ENCODE measurements at regions not wholly inside any gene's neighbourhood (a gene's known extent, or its start where the extent isn't known, plus 50 kb on each side); places are given as distances from the start of the nearest gene placed in this dataset.

DNA sequence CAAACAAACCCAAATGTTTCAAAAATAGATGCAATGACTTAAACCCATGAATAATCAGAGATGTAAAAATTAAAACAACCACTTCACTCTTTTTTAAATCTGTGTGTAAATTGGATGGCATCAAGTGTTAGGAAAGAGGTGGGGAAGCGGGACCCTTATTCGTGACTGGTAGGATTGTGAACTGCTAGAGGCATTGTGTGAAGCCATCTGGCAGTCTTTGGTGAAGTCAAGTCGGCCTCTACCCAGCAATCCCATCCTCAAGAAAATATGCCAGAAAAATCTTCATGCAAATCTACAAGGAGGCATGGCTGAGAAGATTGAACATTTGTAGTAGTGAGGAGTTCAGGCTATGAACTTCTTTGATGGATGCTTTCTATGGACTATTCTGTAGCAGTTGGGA, 114.6 kb upstream of the C11orf87 start:
- Histone ChIP-seq H3K9me1 (ENCODE audit: control insufficient read depth, insufficient read depth, low read length) (no peaks in the 10 kb centered on the region), H3K79me2 (ENCODE audit: control insufficient read depth, insufficient read depth, low read length) (no peaks in the 10 kb centered on the region), H2AFZ (ENCODE audit: low read depth, low read length) (no peak overlapping the region), H3K9me3 (replicated peaks; ENCODE audit: control insufficient read depth, insufficient read depth, low read depth, low read length) (no peaks in the 10 kb centered on the region), H4K20me1 (replicated peaks; ENCODE audit: control insufficient read depth, insufficient read depth, low read length) (no peaks in the 10 kb centered on the region), H3K4me1 (replicated peaks in 1 of 2; ENCODE audit: control insufficient read depth in 2 of 2, insufficient read depth in 2 of 2, low read length in 2 of 2) (no peaks in the 10 kb centered on the region), H3K4me3 (no peak overlapping the region), H3K36me3 (ENCODE audit: control insufficient read depth, insufficient read depth, low read length) (no peaks in the 10 kb centered on the region), H3K4me2 (ENCODE audit: insufficient read depth, low read length) (no peak overlapping the region), H3K9ac (ENCODE audit: insufficient read depth in 1 of 2, low read depth in 2 of 2, low read length in 2 of 2) (no peak overlapping the region), H3K27ac (ENCODE audit: extremely low read depth, low read depth, low read length) (no peak overlapping the region), H3K27me3 (ENCODE audit: control insufficient read depth in 2 of 2, insufficient read depth in 2 of 2, low read length in 2 of 2) (no peaks in the 10 kb centered on the region)
- ChIA-PET POLR2A (no interaction called here), CTCF (ENCODE audit: low intra/inter-chr PET ratio) (no interaction called here)
- BruUV-seq (replicated peaks), result no TSS peak
- in situ Hi-C loops (cut with MboI), result no loop called here
- no peak for TF ChIP-seq ZEB2 (IDR thresholded peaks at IDR 0.05)
- TF ChIP-seq, protein P1, sequence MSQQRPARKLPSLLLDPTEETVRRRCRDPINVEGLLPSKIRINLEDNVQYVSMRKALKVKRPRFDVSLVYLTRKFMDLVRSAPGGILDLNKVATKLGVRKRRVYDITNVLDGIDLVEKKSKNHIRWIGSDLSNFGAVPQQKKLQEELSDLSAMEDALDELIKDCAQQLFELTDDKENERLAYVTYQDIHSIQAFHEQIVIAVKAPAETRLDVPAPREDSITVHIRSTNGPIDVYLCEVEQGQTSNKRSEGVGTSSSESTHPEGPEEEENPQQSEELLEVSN (IDR thresholded peaks at IDR 0.05; ENCODE audit: borderline replicate concordance in 1 of 2, extremely low read depth in 1 of 2, insufficient read depth in 1 of 2, insufficient read length in 1 of 2, low read depth in 1 of 2, low read length in 1 of 2, poor library complexity in 1 of 2, severe bottlenecking in 1 of 2), result no peak
- TF ChIP-seq NFATC3 (IDR thresholded peaks at IDR 0.05), result no peak
- no peak for TF ChIP-seq KDM1A (IDR thresholded peaks at IDR 0.05)
- no peak for TF ChIP-seq NR2C1 (IDR thresholded peaks at IDR 0.05)
- no peak for TF ChIP-seq NR2C1 (tag; IDR thresholded peaks at IDR 0.05)
- no peak for TF ChIP-seq ZNF184 (CRISPR knock-in tag; IDR thresholded peaks at IDR 0.05)
- TF ChIP-seq, protein P2, sequence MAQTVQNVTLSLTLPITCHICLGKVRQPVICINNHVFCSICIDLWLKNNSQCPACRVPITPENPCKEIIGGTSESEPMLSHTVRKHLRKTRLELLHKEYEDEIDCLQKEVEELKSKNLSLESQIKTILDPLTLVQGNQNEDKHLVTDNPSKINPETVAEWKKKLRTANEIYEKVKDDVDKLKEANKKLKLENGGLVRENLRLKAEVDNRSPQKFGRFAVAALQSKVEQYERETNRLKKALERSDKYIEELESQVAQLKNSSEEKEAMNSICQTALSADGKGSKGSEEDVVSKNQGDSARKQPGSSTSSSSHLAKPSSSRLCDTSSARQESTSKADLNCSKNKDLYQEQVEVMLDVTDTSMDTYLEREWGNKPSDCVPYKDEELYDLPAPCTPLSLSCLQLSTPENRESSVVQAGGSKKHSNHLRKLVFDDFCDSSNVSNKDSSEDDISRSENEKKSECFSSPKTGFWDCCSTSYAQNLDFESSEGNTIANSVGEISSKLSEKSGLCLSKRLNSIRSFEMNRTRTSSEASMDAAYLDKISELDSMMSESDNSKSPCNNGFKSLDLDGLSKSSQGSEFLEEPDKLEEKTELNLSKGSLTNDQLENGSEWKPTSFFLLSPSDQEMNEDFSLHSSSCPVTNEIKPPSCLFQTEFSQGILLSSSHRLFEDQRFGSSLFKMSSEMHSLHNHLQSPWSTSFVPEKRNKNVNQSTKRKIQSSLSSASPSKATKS (CRISPR knock-in tag; IDR thresholded peaks at IDR 0.05), result no peak
- no peak for TF ChIP-seq CREB1 (IDR thresholded peaks at IDR 0.05)
- TF ChIP-seq CREB1 (CRISPR knock-in tag; IDR thresholded peaks at IDR 0.05), result no peak
- 8% methylated on average over 3 of the region's 3 CpGs for WGBS (ENCODE audit: insufficient coverage, low coverage, missing lambda C conversion rate)
- no peak for FAIRE-seq
- intact Hi-C loops (cut with micrococcal nuclease), result no loop called here
- DNase-seq (ENCODE audit: extremely low read depth in 1 of 4, low spot score in 3 of 4), result no peak
- ATAC-seq, result no peak
